Adipose tissue (tissue), 3 donors: ENCODE measurements at regions not wholly inside any gene's neighbourhood (a gene's known extent, or its start where the extent isn't known, plus 50 kb on each side); places are given as distances from the start of the nearest gene placed in this dataset.

ENCODE experiments used
- H3K27ac ChIP-seq: one replicate; pipeline ENCODE4 v1.5.1; 2013; ENCODE audit warnings: low read depth, low read length
- WGBS, 3 donors: extraction: QIAGEN DNeasy Blood & Tissue Kit; methylation state at CpG; one replicate each; pipeline ENCODE4 v1.1.7; 2013; 5-methylcytosine and 5-hydroxymethylcytosine counted together
- donor health status: healthy with polysubstance abuse.
- donor health status: Bipolar disorder and iron deficiency.
- donor health status: healthy.

- H3K27ac ChIP-seq, result no peak overlapping the region
- 42 to 89% (median 86%) methylated on average over 11 of the region's 11 CpGs for WGBS, 3 donors
Observed at GRCh38 chr9:108119530-108120113, 630.1 kb upstream of the KLF4 start.

- H3K27ac ChIP-seq, result no peak overlapping the region
- WGBS, 3 donors, result 79 to 93% (median 92%) methylated on average over 3 of the region's 3 CpGs
Observed at GRCh38 chr9:108117795-108118194, 628.2 kb upstream of the KLF4 start.

DNA sequence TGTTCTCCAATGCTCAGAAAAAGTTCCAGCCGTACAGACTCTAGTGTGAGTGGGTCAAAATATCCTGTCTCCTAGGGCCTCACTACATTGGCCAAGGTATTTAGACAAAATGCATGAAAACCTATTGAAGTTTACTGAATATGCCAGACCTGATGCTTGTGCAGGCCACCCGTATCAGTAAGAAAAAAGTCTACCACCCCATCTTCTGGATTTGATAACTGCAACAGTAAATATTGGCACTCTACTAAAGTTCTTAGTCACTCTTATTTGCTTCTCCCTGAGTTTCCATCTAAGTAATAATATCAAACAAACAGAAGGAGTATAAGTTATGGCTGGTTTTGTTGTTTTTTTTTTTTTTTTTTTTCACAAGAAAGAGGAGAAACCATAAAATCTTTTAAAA is 627.7 kb upstream of the KLF4 start:
- WGBS, 3 donors, result 83 to 96% (median 93%) methylated on average over 2 of the region's 2 CpGs

DNA sequence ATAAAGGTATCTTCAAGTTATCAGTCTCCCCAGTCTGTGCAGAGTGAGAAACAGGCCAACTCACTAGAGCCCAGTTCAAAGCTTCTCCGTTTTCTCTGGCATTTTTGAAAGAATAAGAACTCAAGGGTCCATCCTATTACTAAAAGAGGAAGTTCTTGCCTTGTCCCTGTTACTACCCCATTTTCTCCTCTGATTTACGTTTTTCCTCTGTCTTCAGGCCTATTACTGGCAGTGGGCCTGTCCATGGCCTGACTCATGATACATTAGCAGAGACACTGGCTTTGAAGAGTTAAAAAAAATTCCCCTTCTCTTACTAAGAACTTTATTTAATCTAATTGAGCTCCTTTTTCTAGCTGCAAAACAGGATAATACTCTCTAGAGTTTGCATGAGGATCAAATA is 624.0 kb upstream of the KLF4 start:
- H3K27ac ChIP-seq, result no peak overlapping the region

More for the DNA sequence above, 627.7 kb upstream of the KLF4 start:
- no peak overlapping the region for H3K27ac ChIP-seq

GRCh38 chr9:108109927-108110690 is 620.5 kb upstream of the KLF4 start:
- H3K27ac ChIP-seq, result no peak overlapping the region
- 70 to 91% (median 90%) methylated on average over 5 of the region's 5 CpGs for WGBS, 3 donors

More for the DNA sequence above, 624.0 kb upstream of the KLF4 start:
- 49 to 81% (median 62%) methylated on average over 2 of the region's 2 CpGs for WGBS, 3 donors

- 52 to 60% (median 52%) methylated on average over 2 of the region's 2 CpGs for WGBS, 3 donors
- no peak overlapping the region for H3K27ac ChIP-seq
Observed at GRCh38 chr9:108108852-108109448, 619.4 kb upstream of the KLF4 start.

DNA sequence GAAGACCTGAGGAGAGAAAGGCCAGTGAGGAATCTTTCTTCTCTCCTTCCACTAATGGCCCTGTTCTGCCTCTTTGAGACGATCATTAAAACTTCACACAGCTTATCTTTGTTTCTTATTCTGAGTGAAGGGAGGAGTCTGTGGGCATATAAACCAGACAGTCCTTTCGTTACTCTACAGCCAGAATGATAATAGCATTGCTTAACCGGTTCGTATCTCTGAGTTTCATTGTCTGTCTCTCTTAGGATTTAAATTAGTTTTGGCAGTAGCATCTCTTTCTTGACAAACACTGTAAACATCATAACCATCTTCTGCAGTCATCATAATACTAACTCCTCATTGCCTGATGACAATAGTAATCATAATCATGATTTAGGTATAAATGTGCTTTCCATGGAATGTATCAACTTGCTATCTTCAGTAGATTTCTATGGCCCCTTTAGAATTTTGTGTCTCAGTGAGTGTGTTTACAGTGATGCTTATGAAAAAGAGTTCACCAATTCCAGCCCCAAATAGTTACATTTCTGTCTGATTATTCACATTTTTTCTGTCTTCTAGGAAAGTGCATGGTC is 618.8 kb upstream of the KLF4 start:
- H3K27ac ChIP-seq, result no peak overlapping the region
- 44 to 62% (median 61%) methylated on average over 4 of the region's 4 CpGs for WGBS, 3 donors

DNA sequence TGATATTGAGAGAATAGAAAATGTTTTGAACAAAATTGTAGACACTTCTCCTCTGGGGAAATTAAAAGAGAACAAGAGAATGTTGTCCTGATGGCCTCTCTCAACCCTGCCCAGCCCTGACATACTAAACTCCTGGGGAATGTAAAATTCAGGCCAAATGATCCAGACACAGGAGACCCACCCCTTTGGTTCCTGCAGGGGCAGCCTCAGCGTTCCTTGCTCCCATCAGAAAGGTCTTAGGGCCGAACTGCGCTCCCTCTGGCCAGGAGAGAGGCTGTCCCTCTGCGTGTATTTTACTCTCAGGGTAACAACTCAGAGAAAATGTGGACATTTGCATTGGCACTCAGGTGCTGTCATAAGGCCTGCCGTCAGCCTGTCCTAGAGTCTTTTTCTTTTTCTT is 616.3 kb upstream of the KLF4 start:
- WGBS, 3 donors, result 61 to 67% (median 61%) methylated on average over 5 of the region's 5 CpGs
- H3K27ac ChIP-seq, result no peak overlapping the region

GRCh38 chr9:108104991-108105390 is 615.4 kb upstream of the KLF4 start:
- 89 to 95% (median 93%) methylated on average over 1 of the region's 1 CpG for WGBS, 3 donors
- no peak overlapping the region for H3K27ac ChIP-seq

DNA sequence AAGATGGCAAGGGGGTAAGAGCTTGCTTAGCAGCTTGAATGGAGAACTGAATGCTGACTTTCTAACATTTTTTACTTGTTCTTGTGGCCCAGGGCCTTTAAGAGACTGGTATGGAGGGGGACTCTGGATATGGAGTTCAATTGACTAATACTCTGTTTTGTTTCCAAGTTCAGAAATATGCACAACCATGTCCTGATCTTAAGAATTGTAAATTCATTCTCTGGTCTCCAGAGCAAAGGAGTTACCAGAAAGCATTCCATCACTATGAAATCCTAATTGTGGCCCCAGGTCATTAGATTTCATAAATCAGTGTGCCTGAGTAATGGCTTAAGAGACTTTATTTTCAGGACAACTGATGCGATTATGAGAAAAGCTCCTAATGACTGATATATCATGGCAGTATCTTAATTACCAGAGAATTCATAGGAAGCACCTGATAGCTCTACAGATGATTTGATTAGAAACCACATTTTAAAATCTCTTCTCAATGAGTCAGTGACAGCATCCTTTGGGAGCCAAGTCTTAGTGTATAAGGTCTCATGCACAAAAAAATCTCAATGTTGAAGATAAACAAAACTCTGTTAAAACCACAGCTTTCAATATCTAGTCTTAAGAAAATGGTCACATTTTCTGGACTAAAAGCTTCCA is 613.6 kb upstream of the KLF4 start:
- no peak overlapping the region for H3K27ac ChIP-seq
- WGBS, 3 donors, result 68 to 93% (median 76%) methylated on average over 1 of the region's 1 CpG

DNA sequence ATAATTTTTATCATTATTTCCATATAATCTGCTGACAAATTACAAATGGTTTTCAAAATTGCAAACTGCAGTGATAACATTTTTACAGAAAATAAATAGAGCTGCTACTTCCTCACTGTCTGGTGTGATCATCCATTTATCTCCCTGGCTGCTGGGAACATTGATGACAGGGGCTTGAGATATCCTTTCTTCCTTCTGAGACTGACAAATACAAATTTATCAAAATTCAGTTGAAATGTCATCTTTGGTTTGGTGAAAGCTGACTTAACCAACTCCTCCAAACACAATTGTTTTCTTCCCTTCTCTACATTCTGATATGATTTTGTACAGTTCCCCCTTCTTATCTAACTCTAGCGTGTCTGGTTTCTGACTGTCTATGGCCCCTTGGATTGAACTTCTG is 611.8 kb upstream of the KLF4 start:
- H3K27ac ChIP-seq, result no peak overlapping the region
- WGBS, 3 donors, result 86 to 94% (median 88%) methylated on average over 1 of the region's 1 CpG

- 60 to 77% (median 74%) methylated on average over 6 of the region's 6 CpGs for WGBS, 3 donors
- no peak overlapping the region for H3K27ac ChIP-seq
Observed at GRCh38 chr9:108100571-108100970, 611.0 kb upstream of the KLF4 start.

- 75 to 89% (median 85%) methylated on average over 3 of the region's 3 CpGs for WGBS, 3 donors
Observed at GRCh38 chr9:108099854-108100253, 610.3 kb upstream of the KLF4 start.

GRCh38 chr9:108095496-108095895 is 605.9 kb upstream of the KLF4 start:
- 67 to 100% (median 93%) methylated on average over 1 of the region's 1 CpG for WGBS, 3 donors
- H3K27ac ChIP-seq, result no peak overlapping the region

More at GRCh38 chr9:108099854-108100253, 610.3 kb upstream of the KLF4 start:
- no peak overlapping the region for H3K27ac ChIP-seq

GRCh38 chr9:108094676-108094993 is 605.1 kb upstream of the KLF4 start:
- WGBS, 3 donors, result 80 to 87% (median 86%) methylated on average over 2 of the region's 2 CpGs
- no peak overlapping the region for H3K27ac ChIP-seq

- WGBS, 3 donors, result 56 to 71% (median 68%) methylated on average over 1 of the region's 1 CpG
- H3K27ac ChIP-seq, result no peak overlapping the region
Observed at GRCh38 chr9:108093773-108094675, 604.5 kb upstream of the KLF4 start.

DNA sequence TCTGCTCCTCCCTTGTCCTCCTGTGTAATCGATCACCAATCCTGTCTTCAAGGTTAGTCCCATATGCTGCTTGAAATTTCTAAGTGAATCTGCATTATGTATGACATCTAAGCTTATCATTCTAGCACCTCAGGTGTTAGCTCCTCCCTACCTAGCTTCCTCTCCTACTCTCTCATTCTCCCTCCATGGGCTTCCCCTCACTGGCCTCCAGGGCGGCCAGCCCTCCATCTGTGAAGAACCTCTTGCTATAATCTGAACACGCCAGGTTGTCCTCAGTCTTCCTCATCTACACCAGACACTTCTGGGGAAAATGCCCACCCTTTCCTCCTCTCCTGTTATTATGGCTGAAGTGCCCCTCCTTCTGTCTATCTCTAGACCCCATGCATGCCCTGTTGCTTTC is 599.3 kb upstream of the KLF4 start:
- no peak overlapping the region for H3K27ac ChIP-seq
- 64 to 96% (median 94%) methylated on average over 3 of the region's 3 CpGs for WGBS, 3 donors

- WGBS, 3 donors, result 51 to 58% (median 52%) methylated on average over 5 of the region's 5 CpGs
Observed at GRCh38 chr9:108087781-108088180, 598.2 kb upstream of the KLF4 start.

More at GRCh38 chr9:108087781-108088180, 598.2 kb upstream of the KLF4 start:
- no peak overlapping the region for H3K27ac ChIP-seq
